ENCODE measurements at regions not wholly inside any gene's neighbourhood (a gene's known extent, or its start where the extent isn't known, plus 50 kb on each side); places are given as distances from the start of the nearest gene placed in this dataset.

GRCh38 chr1:239287296-239287695 is 99.1 kb upstream of the CHRM3 start:
- TF ChIP-seq CTCF (conservative IDR thresholded peaks at IDR 0.05; ENCODE audit: low read length) (no peak), EZH2phosphoT487 (IDR thresholded peaks at IDR 0.05; ENCODE audit: borderline replicate concordance) (no peak)
